ENCODE measurements at regions not wholly inside any gene's neighbourhood (a gene's known extent, or its start where the extent isn't known, plus 50 kb on each side); places are given as distances from the start of the nearest gene placed in this dataset.
A peak's percentile ranks its signal among the peaks of the same experiment; 100 is the strongest.
"Not testable (repeated sequence)": the region's sequence is repeated elsewhere in the genome, so short reads cannot be mapped to it uniquely, and the experiment has no call there.

GRCh38 chr3:168678730-168679129 is 583.0 kb upstream of the GOLIM4 start:
- no peak for TF ChIP-seq CTCF (IDR thresholded peaks at IDR 0.05; ENCODE audit: control insufficient read depth, extremely low read depth, insufficient read depth)
- no peak for DNase-seq (ENCODE audit: low read depth)
- no peak overlapping the region for H3K4me3 ChIP-seq (ENCODE audit: low read depth, low read length)

- TF ChIP-seq CTCF (IDR thresholded peaks at IDR 0.05; ENCODE audit: control insufficient read depth, extremely low read depth, insufficient read depth), result peak; percentile 36
- H3K4me3 ChIP-seq (ENCODE audit: low read depth, low read length), result no peak overlapping the region
- DNase-seq (ENCODE audit: low read depth), result peak; percentile 96
Observed at GRCh38 chr3:168671091-168671490, 575.4 kb upstream of the GOLIM4 start.

- DNase-seq (ENCODE audit: low read depth); H3K4me3 ChIP-seq (ENCODE audit: low read depth, low read length): not testable (repeated sequence)
Observed at GRCh38 chr3:168660879-168661657, 565.3 kb upstream of the GOLIM4 start.

GRCh38 chr3:168659015-168659414 is 563.3 kb upstream of the GOLIM4 start:
- no peak for TF ChIP-seq CTCF (IDR thresholded peaks at IDR 0.05; ENCODE audit: control insufficient read depth, extremely low read depth, insufficient read depth)
- no peak overlapping the region for H3K4me3 ChIP-seq (ENCODE audit: low read depth, low read length)
- DNase-seq (ENCODE audit: low read depth), result no peak

GRCh38 chr3:168655611-168656010 is 559.9 kb upstream of the GOLIM4 start:
- H3K4me3 ChIP-seq (ENCODE audit: low read depth, low read length), result no peak overlapping the region
- no peak for DNase-seq (ENCODE audit: low read depth)
- TF ChIP-seq CTCF (IDR thresholded peaks at IDR 0.05; ENCODE audit: control insufficient read depth, extremely low read depth, insufficient read depth), result no peak

- H3K4me3 ChIP-seq (ENCODE audit: low read depth, low read length), result no peak overlapping the region
- no peak for TF ChIP-seq CTCF (IDR thresholded peaks at IDR 0.05; ENCODE audit: control insufficient read depth, extremely low read depth, insufficient read depth)
- no peak for DNase-seq (ENCODE audit: low read depth)
Observed at GRCh38 chr3:168654700-168655099, 559.0 kb upstream of the GOLIM4 start.

- DNase-seq (ENCODE audit: low read depth), result no peak
- H3K4me3 ChIP-seq (ENCODE audit: low read depth, low read length), result no peak overlapping the region
- TF ChIP-seq CTCF (IDR thresholded peaks at IDR 0.05; ENCODE audit: control insufficient read depth, extremely low read depth, insufficient read depth), result no peak
Observed at GRCh38 chr3:168653255-168653654, 557.5 kb upstream of the GOLIM4 start.
